ENCODE measurements at regions not wholly inside any gene's neighbourhood (a gene's known extent, or its start where the extent isn't known, plus 50 kb on each side); places are given as distances from the start of the nearest gene placed in this dataset.

- 72 to 85% (median 80%) methylated on average over 2 of the region's 2 CpGs for WGBS, 5 donors
- no peak for TF ChIP-seq CTCF (IDR thresholded peaks at IDR 0.05)
- no peak for TF ChIP-seq POLR2A (IDR thresholded peaks at IDR 0.05)
- no peak for TF ChIP-seq POLR2AphosphoS5 (IDR thresholded peaks at IDR 0.05)
- no peak for TF ChIP-seq EP300 (IDR thresholded peaks at IDR 0.05)
- H3K36me3 ChIP-seq = no peaks in the 10 kb centered on the region
- H3K9me3 ChIP-seq = no peaks in the 10 kb centered on the region
- H3K4me1 ChIP-seq = no peaks in the 10 kb centered on the region
- intact Hi-C loops (cut with DNase I; ENCODE audit: low total_unique reads) = no loop called here
- no peak for DNase-seq
- H3K4me3 ChIP-seq = no peak overlapping the region
- H3K27ac ChIP-seq = no peak overlapping the region
- H3K27me3 ChIP-seq = no peaks in the 10 kb centered on the region
Measured at GRCh38 chr1:177573901-177574300, 396.0 kb downstream of the SEC16B start.

- no peaks in the 10 kb centered on the region for H3K4me1 ChIP-seq
- H3K9me3 ChIP-seq = no peaks in the 10 kb centered on the region
- WGBS, 5 donors = 56 to 66% (median 59%) methylated on average over 5 of the region's 5 CpGs
- TF ChIP-seq CTCF (IDR thresholded peaks at IDR 0.05) (no peak), POLR2A (IDR thresholded peaks at IDR 0.05) (no peak), POLR2AphosphoS5 (IDR thresholded peaks at IDR 0.05) (no peak), EP300 (IDR thresholded peaks at IDR 0.05) (no peak)
- H3K36me3 ChIP-seq = no peaks in the 10 kb centered on the region
- no peaks in the 10 kb centered on the region for H3K27me3 ChIP-seq
- no peak overlapping the region for H3K27ac ChIP-seq
- intact Hi-C loops (cut with DNase I; ENCODE audit: low total_unique reads) = no loop called here
- peak in 1 of 2 donors; percentile 41 for DNase-seq
- H3K4me3 ChIP-seq = no peak overlapping the region
Measured at GRCh38 chr1:177571485-177572076, 398.3 kb downstream of the SEC16B start.

DNA sequence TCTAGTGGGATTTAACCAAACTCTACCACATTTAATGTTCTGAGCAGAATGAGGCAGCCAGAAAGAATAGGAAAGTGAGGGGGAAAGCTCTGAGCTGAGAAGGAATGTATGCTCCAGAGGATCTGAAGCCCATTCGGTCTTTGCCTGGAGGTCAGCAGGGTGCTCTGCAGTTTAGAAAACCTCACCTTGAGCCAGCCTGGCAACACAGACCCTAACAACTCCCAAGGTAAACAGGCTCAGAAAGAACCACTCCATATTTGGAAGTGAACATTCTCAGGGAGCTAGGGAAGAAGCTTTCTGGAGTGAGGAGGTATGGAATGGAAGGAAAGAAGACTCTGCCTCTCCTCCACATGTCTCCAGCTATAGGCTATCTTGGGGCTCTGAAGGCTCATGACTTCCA is 398.8 kb downstream of the SEC16B start:
- WGBS, 5 donors = 20 to 61% (median 33%) methylated on average over 1 of the region's 1 CpG
- no peaks in the 10 kb centered on the region for H3K4me1 ChIP-seq

GRCh38 chr1:177569476-177569875 is 398.7 kb downstream of the BRINP2 start:
- TF ChIP-seq CTCF (IDR thresholded peaks at IDR 0.05) (no peak), POLR2AphosphoS5 (IDR thresholded peaks at IDR 0.05) (no peak), EP300 (IDR thresholded peaks at IDR 0.05) (no peak)
- DNase-seq = no peak
- WGBS, 5 donors = 81 to 84% (median 83%) methylated on average over 3 of the region's 3 CpGs
- no peaks in the 10 kb centered on the region for H3K4me1 ChIP-seq
- no peaks in the 10 kb centered on the region for H3K9me3 ChIP-seq
- no peaks in the 10 kb centered on the region for H3K27me3 ChIP-seq
- H3K4me3 ChIP-seq = no peak overlapping the region
- H3K27ac ChIP-seq = no peak overlapping the region
- H3K36me3 ChIP-seq = no peaks in the 10 kb centered on the region
- intact Hi-C loops (cut with DNase I; ENCODE audit: low total_unique reads) = no loop called here

More for the DNA sequence above, 398.8 kb downstream of the SEC16B start:
- no peaks in the 10 kb centered on the region for H3K9me3 ChIP-seq
- no peak overlapping the region for H3K4me3 ChIP-seq
- H3K27ac ChIP-seq = no peak overlapping the region
- TF ChIP-seq EP300 (IDR thresholded peaks at IDR 0.05) (no peak), POLR2AphosphoS5 (IDR thresholded peaks at IDR 0.05) (no peak), POLR2A (IDR thresholded peaks at IDR 0.05) (no peak)
- DNase-seq = no peak
- H3K36me3 ChIP-seq = no peaks in the 10 kb centered on the region
- intact Hi-C loops (cut with DNase I; ENCODE audit: low total_unique reads) = no loop called here
- no peaks in the 10 kb centered on the region for H3K27me3 ChIP-seq

DNA sequence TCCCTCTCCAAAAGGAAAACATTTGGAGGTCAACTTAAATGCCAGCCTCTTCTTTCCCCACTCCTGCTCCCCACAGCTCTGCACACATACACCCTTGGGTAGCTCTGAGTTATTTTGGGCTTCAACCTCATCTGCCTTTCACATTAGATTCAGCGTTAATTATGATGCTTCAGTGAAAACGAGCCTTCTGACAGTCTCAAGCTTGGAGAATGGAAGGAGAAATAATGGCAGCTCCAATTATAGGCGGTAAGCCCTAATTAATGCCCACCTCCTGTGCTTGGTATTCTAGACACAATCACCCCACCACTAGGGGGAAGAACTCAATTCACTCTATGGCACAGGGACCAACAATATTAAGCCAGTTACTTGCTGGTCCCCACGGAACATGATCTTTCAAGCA is 397.9 kb downstream of the BRINP2 start:
- Histone ChIP-seq H3K36me3 (no peaks in the 10 kb centered on the region), H3K4me1 (no peaks in the 10 kb centered on the region), H3K9me3 (no peaks in the 10 kb centered on the region), H3K4me3 (no peak overlapping the region), H3K27ac (no peak overlapping the region), H3K27me3 (no peaks in the 10 kb centered on the region)
- DNase-seq = no peak
- intact Hi-C loops (cut with DNase I; ENCODE audit: low total_unique reads) = no loop called here
- TF ChIP-seq POLR2A (IDR thresholded peaks at IDR 0.05) (no peak), POLR2AphosphoS5 (IDR thresholded peaks at IDR 0.05) (no peak), EP300 (IDR thresholded peaks at IDR 0.05) (no peak), CTCF (IDR thresholded peaks at IDR 0.05) (no peak)
- 80 to 89% (median 83%) methylated on average over 4 of the region's 4 CpGs for WGBS, 5 donors
